DOHH2 (cell line): ENCODE measurements at regions not wholly inside any gene's neighbourhood (a gene's known extent, or its start where the extent isn't known, plus 50 kb on each side); places are given as distances from the start of the nearest gene placed in this dataset.

Experiments
- H3F3A ChIP-seq: fragments of 200-600 bp; sonication (generic), shearing (Covaris generic); 2 replicates; pipeline ENCODE4 v1.6.0; 2016; ENCODE audit warnings: antibody characterized with exemption, mild to moderate bottlenecking; ENCODE audit not compliant: control insufficient read depth, insufficient read depth
- H3K27ac ChIP-seq: fragments of 200-600 bp; sonication (generic); 2 replicates; pipeline ENCODE4 v1.5.1; 2014; ENCODE audit warnings: low read depth, mild to moderate bottlenecking, low read length, moderate library complexity
- H3K27me3 ChIP-seq: fragments of 200-600 bp; sonication (generic); 2 replicates; pipeline ENCODE4 v1.6.1; 2014; ENCODE audit warnings: mild to moderate bottlenecking, low read length, mixed read lengths; ENCODE audit not compliant: control insufficient read depth
- H3K36me3 ChIP-seq: fragments of 200-600 bp; sonication (generic); 2 replicates; pipeline ENCODE4 v1.6.1; 2014; ENCODE audit warnings: mild to moderate bottlenecking, low read length, moderate library complexity, mixed read lengths; ENCODE audit not compliant: control insufficient read depth
- H3K4me1 ChIP-seq: fragments of 200-600 bp; sonication (generic); 2 replicates; pipeline ENCODE4 v1.6.1; 2014; ENCODE audit warnings: mild to moderate bottlenecking, low read length, mixed read lengths; ENCODE audit not compliant: control insufficient read depth
- H3K4me2 ChIP-seq: fragments of 200-600 bp; sonication (generic); 2 replicates; pipeline ENCODE4 v1.6.0; 2014; ENCODE audit warnings: mild to moderate bottlenecking, low read length, moderate library complexity
- H3K4me3 ChIP-seq: fragments of 200-600 bp; sonication (generic); 2 replicates; pipeline ENCODE4 v1.5.1; 2014; ENCODE audit warnings: mild to moderate bottlenecking, low read length, mixed read lengths
- H3K79me2 ChIP-seq: fragments of 200-600 bp; sonication (generic); 2 replicates; pipeline ENCODE4 v1.6.1; 2014; ENCODE audit warnings: mild to moderate bottlenecking, low read length, mixed read lengths; ENCODE audit not compliant: control insufficient read depth
- H3K9me2 ChIP-seq: fragments of 200-600 bp; sonication (generic); replicated peaks from 2 replicates; pipeline ENCODE4 v1.6.1; 2014; ENCODE audit warnings: mild to moderate bottlenecking, low read length, mixed read lengths; ENCODE audit not compliant: control insufficient read depth
- H3K9me3 ChIP-seq: fragments of 200-600 bp; sonication (generic); 2 replicates; pipeline ENCODE4 v1.6.1; 2014; ENCODE audit warnings: antibody characterized with exemption, low read length, mixed read lengths; ENCODE audit not compliant: control insufficient read depth, insufficient read depth
- H4K20me1 ChIP-seq: fragments of 200-600 bp; sonication (generic); 2 replicates; pipeline ENCODE4 v1.6.0; 2014; ENCODE audit warnings: low read depth, mild to moderate bottlenecking, antibody characterized with exemption, low read length, moderate library complexity; ENCODE audit not compliant: control insufficient read depth, insufficient read depth
- EZH2phosphoT487 ChIP-seq: fragments of 200-600 bp; sonication (generic); IDR thresholded peaks from 2 replicates; pipeline ENCODE4 v1.6.1; 2017; ENCODE audit warnings: borderline replicate concordance, mild to moderate bottlenecking, antibody characterized with exemption, low read length, moderate library complexity, mixed read lengths
- TF ChIP-seq, protein P1 (sequence below): fragments of 200-600 bp; sonication (generic); IDR thresholded peaks from one replicate; pipeline ENCODE4 v1.5.1; 2014; ENCODE audit warnings: antibody characterized with exemption, mild to moderate bottlenecking, low read depth, low read length; ENCODE audit not compliant: poor library complexity, severe bottlenecking

DNA sequence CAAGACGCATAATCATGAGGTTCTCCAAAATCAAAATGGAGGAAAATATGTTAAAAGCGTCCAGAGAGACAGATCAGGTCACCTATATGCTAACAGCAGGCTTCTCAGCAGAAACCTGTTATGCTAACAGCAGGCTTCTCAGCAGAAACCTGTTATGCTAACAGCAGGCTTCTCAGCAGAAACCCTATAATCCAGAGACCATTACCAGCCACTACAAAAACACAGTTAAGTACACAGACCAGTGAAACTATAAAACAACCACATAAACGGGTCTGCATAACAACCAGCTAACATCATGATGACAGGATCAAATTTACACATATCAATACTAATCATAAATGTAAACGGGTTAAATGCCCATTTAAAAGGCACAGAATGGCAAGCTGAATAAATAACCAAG lies 1548.4 kb upstream of the TMEFF2 start:
- no peak for TF ChIP-seq EZH2phosphoT487
- TF ChIP-seq, protein P1, sequence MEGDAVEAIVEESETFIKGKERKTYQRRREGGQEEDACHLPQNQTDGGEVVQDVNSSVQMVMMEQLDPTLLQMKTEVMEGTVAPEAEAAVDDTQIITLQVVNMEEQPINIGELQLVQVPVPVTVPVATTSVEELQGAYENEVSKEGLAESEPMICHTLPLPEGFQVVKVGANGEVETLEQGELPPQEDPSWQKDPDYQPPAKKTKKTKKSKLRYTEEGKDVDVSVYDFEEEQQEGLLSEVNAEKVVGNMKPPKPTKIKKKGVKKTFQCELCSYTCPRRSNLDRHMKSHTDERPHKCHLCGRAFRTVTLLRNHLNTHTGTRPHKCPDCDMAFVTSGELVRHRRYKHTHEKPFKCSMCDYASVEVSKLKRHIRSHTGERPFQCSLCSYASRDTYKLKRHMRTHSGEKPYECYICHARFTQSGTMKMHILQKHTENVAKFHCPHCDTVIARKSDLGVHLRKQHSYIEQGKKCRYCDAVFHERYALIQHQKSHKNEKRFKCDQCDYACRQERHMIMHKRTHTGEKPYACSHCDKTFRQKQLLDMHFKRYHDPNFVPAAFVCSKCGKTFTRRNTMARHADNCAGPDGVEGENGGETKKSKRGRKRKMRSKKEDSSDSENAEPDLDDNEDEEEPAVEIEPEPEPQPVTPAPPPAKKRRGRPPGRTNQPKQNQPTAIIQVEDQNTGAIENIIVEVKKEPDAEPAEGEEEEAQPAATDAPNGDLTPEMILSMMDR, result no peak
- Histone ChIP-seq H3K9me2 (no peaks in the 10 kb centered on the region), H4K20me1 (no peaks in the 10 kb centered on the region), H3K79me2 (no peaks in the 10 kb centered on the region), H3K4me3 (no peak overlapping the region), H3K27me3 (no peaks in the 10 kb centered on the region), H3K27ac (no peak overlapping the region), H3K4me1 (no peaks in the 10 kb centered on the region), H3K4me2 (no peak overlapping the region), H3K36me3 (no peaks in the 10 kb centered on the region), H3F3A (no peaks in the 10 kb centered on the region), H3K9me3 (no peaks in the 10 kb centered on the region; the same call in 1 of the 2 replicates)

DNA sequence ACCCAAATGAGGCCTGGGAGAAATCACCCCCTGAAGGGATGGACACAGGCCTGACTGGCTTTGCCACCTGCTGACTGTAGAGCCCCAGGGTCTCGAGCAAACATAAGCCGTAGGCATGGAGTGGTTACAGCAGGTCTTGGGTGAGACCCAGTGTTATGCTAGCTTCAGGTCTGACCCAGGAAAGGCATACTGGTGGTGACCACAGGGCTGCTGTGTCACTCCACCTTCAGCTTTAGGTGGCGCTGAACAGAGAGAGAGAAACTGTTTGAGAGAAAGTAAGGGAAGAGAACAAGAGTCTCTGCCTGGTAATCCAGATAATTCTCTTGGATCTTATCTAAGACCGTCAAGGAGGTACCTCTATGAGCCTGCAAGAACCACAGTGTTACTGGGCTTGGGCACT lies 1544.2 kb upstream of the TMEFF2 start:
- Histone ChIP-seq H3K27ac (no peak overlapping the region), H4K20me1 (no peaks in the 10 kb centered on the region), H3K4me1 (no peaks in the 10 kb centered on the region), H3K36me3 (no peaks in the 10 kb centered on the region), H3K9me2 (no peaks in the 10 kb centered on the region), H3F3A (no peaks in the 10 kb centered on the region), H3K79me2 (no peaks in the 10 kb centered on the region), H3K27me3 (no peaks in the 10 kb centered on the region), H3K4me3 (no peak overlapping the region), H3K9me3 (no peaks in the 10 kb centered on the region; the same call in 1 of the 2 replicates), H3K4me2 (no peak overlapping the region)
- TF ChIP-seq EZH2phosphoT487, result no peak
- TF ChIP-seq, protein P1, result no peak

DNA sequence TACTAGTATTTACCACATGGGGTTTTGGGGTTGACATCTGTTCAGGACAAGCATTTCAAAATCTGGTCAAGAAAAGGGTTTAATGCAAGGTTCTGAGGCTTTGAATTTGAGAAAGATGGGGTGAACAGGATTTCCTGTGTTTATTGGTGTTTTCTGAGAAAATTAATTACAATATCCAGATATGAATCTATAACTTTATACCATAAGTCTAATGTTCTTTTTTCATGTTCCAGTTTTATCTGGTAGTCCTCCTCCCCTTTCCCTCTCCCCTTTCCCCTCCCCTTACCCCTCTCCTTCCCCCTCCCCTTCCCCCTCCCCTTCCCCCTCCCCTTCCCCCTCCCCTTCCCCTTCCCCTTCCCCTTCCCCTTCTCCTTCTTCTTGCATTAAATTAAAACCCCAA lies 1518.2 kb upstream of the TMEFF2 start:
- H3K4me3 ChIP-seq, result no peak overlapping the region
- no peaks in the 10 kb centered on the region for H3K79me2 ChIP-seq
- H3K9me3 ChIP-seq, result no peaks in the 10 kb centered on the region
- H3K27me3 ChIP-seq, result no peaks in the 10 kb centered on the region
- no peak overlapping the region for H3K27ac ChIP-seq
- H4K20me1 ChIP-seq, result no peaks in the 10 kb centered on the region
- no peaks in the 10 kb centered on the region for H3F3A ChIP-seq
- no peak overlapping the region for H3K4me2 ChIP-seq
- no peak for TF ChIP-seq EZH2phosphoT487
- TF ChIP-seq, protein P1, result no peak
- no peaks in the 10 kb centered on the region for H3K4me1 ChIP-seq
- H3K9me2 ChIP-seq, result no peaks in the 10 kb centered on the region
- H3K36me3 ChIP-seq, result no peaks in the 10 kb centered on the region

DNA sequence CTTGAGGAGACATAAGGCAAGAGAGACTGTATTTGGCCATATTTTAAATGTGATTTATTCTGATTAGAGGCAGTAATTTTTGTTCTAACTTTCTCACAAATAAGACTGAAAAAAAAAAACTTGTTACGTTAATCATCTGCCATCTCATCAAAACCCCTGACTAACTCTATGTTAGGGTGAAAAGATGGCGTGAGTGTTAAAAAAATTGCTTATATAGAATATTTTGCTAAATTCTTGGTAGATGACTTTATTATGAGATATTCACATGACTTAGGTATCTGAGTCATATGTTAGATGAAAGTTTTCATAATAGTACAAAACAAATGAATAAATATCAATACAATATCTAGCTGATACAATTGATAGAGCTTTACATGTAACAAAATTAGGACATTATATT lies 1508.7 kb upstream of the TMEFF2 start:
- TF ChIP-seq, protein P1, result no peak
- no peak for TF ChIP-seq EZH2phosphoT487
- H3F3A ChIP-seq, result no peaks in the 10 kb centered on the region
- H3K4me1 ChIP-seq, result no peaks in the 10 kb centered on the region
- H3K9me2 ChIP-seq, result no peaks in the 10 kb centered on the region
- H3K79me2 ChIP-seq, result no peaks in the 10 kb centered on the region
- no peak overlapping the region for H3K4me2 ChIP-seq
- no peaks in the 10 kb centered on the region for H3K36me3 ChIP-seq
- no peak overlapping the region for H3K4me3 ChIP-seq
- no peak overlapping the region for H3K27ac ChIP-seq
- H3K9me3 ChIP-seq, result no peaks in the 10 kb centered on the region
- H3K27me3 ChIP-seq, result no peaks in the 10 kb centered on the region
- H4K20me1 ChIP-seq, result no peaks in the 10 kb centered on the region
